Activated CD8-positive, alpha-beta T cell treated with anti-CD3 and anti-CD28 coated beads for 36 hours (primary cell): ENCODE measurements at regions not wholly inside any gene's neighbourhood (a gene's known extent, or its start where the extent isn't known, plus 50 kb on each side); places are given as distances from the start of the nearest gene placed in this dataset.

ENCODE experiments used
- ATAC-seq: fragments of 200-7000 bp; cut with Tn5 transposase; one replicate; pipeline ENCODE4 v1.10.0; 2021; ENCODE audit warnings: mild to moderate bottlenecking, moderate library complexity
- CTCF ChIA-PET: fragments of 350-600 bp; sonication (Branson Sonifier 250); formaldehyde crosslinking; loops from one replicate; lab custom pipeline; 2021; ENCODE audit warnings: antibody characterized with exemption; lab: Charles Lee
- POLR2A ChIA-PET: fragments of 350-600 bp; sonication (Branson Sonifier 250); formaldehyde crosslinking; loops from one replicate; lab custom pipeline; 2021; ENCODE audit warnings: antibody characterized with exemption; lab: Charles Lee
- DNase-seq: peaks from one replicate; pipeline ENCODE4 v3.0.0-alpha.2; 2020
- H3K27ac Mint-ChIP-seq: one replicate; pipeline ENCODE4 v1.8.0; 2021; ENCODE audit warnings: mild to moderate bottlenecking, mixed read lengths
- H3K27me3 Mint-ChIP-seq: one replicate; pipeline ENCODE4 v1.8.0; 2021; ENCODE audit warnings: mixed read lengths
- H3K36me3 Mint-ChIP-seq: one replicate; pipeline ENCODE4 v1.8.0; 2021; ENCODE audit warnings: low read depth, mixed read lengths
- H3K4me1 Mint-ChIP-seq: one replicate; pipeline ENCODE4 v1.8.0; 2021; ENCODE audit warnings: low read depth, mixed read lengths
- H3K4me3 Mint-ChIP-seq: one replicate; pipeline ENCODE4 v1.8.0; 2021; ENCODE audit warnings: mild to moderate bottlenecking, moderate library complexity, mixed read lengths
- H3K9me3 Mint-ChIP-seq: one replicate; pipeline ENCODE4 v1.8.0; 2021; ENCODE audit warnings: mixed read lengths
- CTCF ChIP-seq: fragments of 200-600 bp; IDR thresholded peaks from one replicate; pipeline ENCODE4 v1.8.0; 2022; ENCODE audit warnings: antibody characterized with exemption, mild to moderate bottlenecking
- intact Hi-C: fragments of 100-400 bp; cut with micrococcal nuclease; formaldehyde crosslinking; loops from one replicate; pipeline ENCODE4 v1.10.0; 2022

- no peaks in the 10 kb centered on the region for H3K4me1 Mint-ChIP-seq
- ChIA-PET POLR2A (no interaction called here), CTCF (no interaction called here)
- no peak for TF ChIP-seq CTCF
- H3K27ac Mint-ChIP-seq: no peak overlapping the region
- H3K4me3 Mint-ChIP-seq: no peak overlapping the region
- DNase-seq: no peak
- ATAC-seq: no peak
- intact Hi-C loops: loop anchor here (10.0 kb wide), 1 partner anchor 345 kb away; no protein-coding TSS in a partner anchor
- H3K9me3 Mint-ChIP-seq: no peaks in the 10 kb centered on the region
- H3K36me3 Mint-ChIP-seq: no peaks in the 10 kb centered on the region
- H3K27me3 Mint-ChIP-seq: peaks cover 3% of the 10 kb centered on the region
Observed at GRCh38 chr10:44039599-44039998, 345.3 kb downstream of the CXCL12 start.

- POLR2A ChIA-PET: no interaction called here
- H3K36me3 Mint-ChIP-seq: no peaks in the 10 kb centered on the region
Observed at GRCh38 chr10:44036425-44036824, 348.5 kb downstream of the CXCL12 start.

GRCh38 chr10:44035474-44036197 is 349.3 kb downstream of the CXCL12 start:
- TF ChIP-seq CTCF: no peak
- no peak overlapping the region for H3K27ac Mint-ChIP-seq
- peaks cover 5% of the 10 kb centered on the region for H3K27me3 Mint-ChIP-seq
- ChIA-PET POLR2A (no interaction called here), CTCF (no interaction called here)
- no peaks in the 10 kb centered on the region for H3K9me3 Mint-ChIP-seq
- intact Hi-C loops: loop anchor here (10.0 kb wide), 1 partner anchor 341 kb away; no protein-coding TSS in a partner anchor
- ATAC-seq (no peak), DNase-seq (no peak)
- H3K36me3 Mint-ChIP-seq: no peaks in the 10 kb centered on the region
- H3K4me1 Mint-ChIP-seq: no peaks in the 10 kb centered on the region
- H3K4me3 Mint-ChIP-seq: no peak overlapping the region

More at GRCh38 chr10:44036425-44036824, 348.5 kb downstream of the CXCL12 start:
- Mint-ChIP-seq H3K27me3 (peaks cover 5% of the 10 kb centered on the region), H3K4me3 (no peak overlapping the region), H3K9me3 (no peaks in the 10 kb centered on the region), H3K27ac (no peak overlapping the region), H3K4me1 (no peaks in the 10 kb centered on the region)
- DNase-seq (no peak), ATAC-seq (no peak)
- intact Hi-C loops: loop anchor here (10.0 kb wide), 1 partner anchor 342 kb away; no protein-coding TSS in a partner anchor
- CTCF ChIA-PET: no interaction called here
- no peak for TF ChIP-seq CTCF

- CTCF ChIA-PET: no interaction called here
- TF ChIP-seq CTCF: no peak
Observed at GRCh38 chr10:44034946-44035345, 350.0 kb downstream of the CXCL12 start.

GRCh38 chr10:44033008-44033407 is 351.9 kb downstream of the CXCL12 start:
- CTCF ChIA-PET: no interaction called here
- intact Hi-C loops: loop anchor here (10.0 kb wide), 1 partner anchor 338 kb away; no protein-coding TSS in a partner anchor

More at GRCh38 chr10:44034946-44035345, 350.0 kb downstream of the CXCL12 start:
- no peak for ATAC-seq
- Mint-ChIP-seq H3K4me1 (no peaks in the 10 kb centered on the region), H3K9me3 (no peaks in the 10 kb centered on the region), H3K36me3 (no peaks in the 10 kb centered on the region), H3K27ac (no peak overlapping the region), H3K4me3 (no peak overlapping the region), H3K27me3 (peaks cover 5% of the 10 kb centered on the region)
- POLR2A ChIA-PET: no interaction called here
- intact Hi-C loops: loop anchor here (10.0 kb wide), 1 partner anchor 340 kb away; no protein-coding TSS in a partner anchor
- no peak for DNase-seq

More at GRCh38 chr10:44033008-44033407, 351.9 kb downstream of the CXCL12 start:
- DNase-seq (no peak), ATAC-seq (no peak)
- H3K4me3 Mint-ChIP-seq: no peak overlapping the region
- no peaks in the 10 kb centered on the region for H3K4me1 Mint-ChIP-seq
- POLR2A ChIA-PET: no interaction called here
- no peaks in the 10 kb centered on the region for H3K36me3 Mint-ChIP-seq
- peaks cover 5% of the 10 kb centered on the region for H3K27me3 Mint-ChIP-seq
- no peak overlapping the region for H3K27ac Mint-ChIP-seq
- no peak for TF ChIP-seq CTCF
- H3K9me3 Mint-ChIP-seq: no peaks in the 10 kb centered on the region
